Mammary epithelial cell (primary cell): ENCODE measurements at regions not wholly inside any gene's neighbourhood (a gene's known extent, or its start where the extent isn't known, plus 50 kb on each side); places are given as distances from the start of the nearest gene placed in this dataset.
"Not testable (repeated sequence)": the region's sequence is repeated elsewhere in the genome, so short reads cannot be mapped to it uniquely, and the experiment has no call there.

Experiments
- EZH2 ChIP-seq: IDR thresholded peaks from 2 replicates; pipeline ENCODE4 v1.6.1; 2012; ENCODE audit warnings: low read length, inconsistent platforms, borderline replicate concordance
- TF ChIP-seq, protein P1 (sequence below), 2 donors: IDR thresholded peaks in 1 of 2; conservative IDR thresholded peaks in 1 of 2; 2 replicates each; pipeline ENCODE4 v1.5.1; 2011 to 2012; ENCODE audit warnings: inconsistent platforms in 2 of 2, low read length in 2 of 2, mild to moderate bottlenecking in 2 of 2, control low read depth in 1 of 2, low read depth in 1 of 2; ENCODE audit not compliant: insufficient read depth in 1 of 2; ENCODE audit errors: extremely low read depth in 1 of 2

GRCh38 chr6:71832110-71832764 lies 54.1 kb upstream of the RIMS1 start:
- TF ChIP-seq, protein P1, sequence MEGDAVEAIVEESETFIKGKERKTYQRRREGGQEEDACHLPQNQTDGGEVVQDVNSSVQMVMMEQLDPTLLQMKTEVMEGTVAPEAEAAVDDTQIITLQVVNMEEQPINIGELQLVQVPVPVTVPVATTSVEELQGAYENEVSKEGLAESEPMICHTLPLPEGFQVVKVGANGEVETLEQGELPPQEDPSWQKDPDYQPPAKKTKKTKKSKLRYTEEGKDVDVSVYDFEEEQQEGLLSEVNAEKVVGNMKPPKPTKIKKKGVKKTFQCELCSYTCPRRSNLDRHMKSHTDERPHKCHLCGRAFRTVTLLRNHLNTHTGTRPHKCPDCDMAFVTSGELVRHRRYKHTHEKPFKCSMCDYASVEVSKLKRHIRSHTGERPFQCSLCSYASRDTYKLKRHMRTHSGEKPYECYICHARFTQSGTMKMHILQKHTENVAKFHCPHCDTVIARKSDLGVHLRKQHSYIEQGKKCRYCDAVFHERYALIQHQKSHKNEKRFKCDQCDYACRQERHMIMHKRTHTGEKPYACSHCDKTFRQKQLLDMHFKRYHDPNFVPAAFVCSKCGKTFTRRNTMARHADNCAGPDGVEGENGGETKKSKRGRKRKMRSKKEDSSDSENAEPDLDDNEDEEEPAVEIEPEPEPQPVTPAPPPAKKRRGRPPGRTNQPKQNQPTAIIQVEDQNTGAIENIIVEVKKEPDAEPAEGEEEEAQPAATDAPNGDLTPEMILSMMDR (conservative IDR thresholded peaks at IDR 0.05 in 1 of 2, IDR thresholded peaks at IDR 0.05 in 1 of 2; ENCODE audit: extremely low read depth in 1 of 2, insufficient read depth in 1 of 2, low read depth in 1 of 2, low read length in 2 of 2), result not testable (repeated sequence)
- TF ChIP-seq EZH2, result not testable (repeated sequence)
